ENCODE measurements at regions not wholly inside any gene's neighbourhood (a gene's known extent, or its start where the extent isn't known, plus 50 kb on each side); places are given as distances from the start of the nearest gene placed in this dataset.

DNA sequence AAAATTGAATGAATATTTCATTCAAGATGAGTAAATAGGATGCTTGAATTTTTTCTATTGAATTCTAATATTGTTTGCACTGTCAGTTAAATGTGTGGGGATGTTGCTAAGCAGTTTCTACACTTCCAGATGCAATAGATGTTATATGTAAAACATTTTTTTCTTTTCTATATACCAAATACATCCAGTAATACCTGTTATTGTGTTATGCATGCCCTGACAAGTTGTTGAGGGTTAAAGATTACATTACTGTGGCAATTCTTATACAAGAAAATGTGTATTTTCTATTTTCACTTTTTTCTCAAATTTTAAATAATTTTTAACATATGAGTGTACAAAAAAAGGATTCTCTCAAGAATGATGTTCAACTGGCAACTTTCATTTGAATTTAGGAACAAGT, 713.9 kb downstream of the GATA3 start:
- Histone ChIP-seq H3K4me3 (no peak overlapping the region), H3K9me3 (ENCODE audit: low read depth) (no peaks in the 10 kb centered on the region), H3K27me3 (no peaks in the 10 kb centered on the region), H3K36me3 (no peaks in the 10 kb centered on the region), H3K27ac (no peak overlapping the region), H3K4me1 (ENCODE audit: low read depth) (no peaks in the 10 kb centered on the region)
- TF ChIP-seq, protein P1, sequence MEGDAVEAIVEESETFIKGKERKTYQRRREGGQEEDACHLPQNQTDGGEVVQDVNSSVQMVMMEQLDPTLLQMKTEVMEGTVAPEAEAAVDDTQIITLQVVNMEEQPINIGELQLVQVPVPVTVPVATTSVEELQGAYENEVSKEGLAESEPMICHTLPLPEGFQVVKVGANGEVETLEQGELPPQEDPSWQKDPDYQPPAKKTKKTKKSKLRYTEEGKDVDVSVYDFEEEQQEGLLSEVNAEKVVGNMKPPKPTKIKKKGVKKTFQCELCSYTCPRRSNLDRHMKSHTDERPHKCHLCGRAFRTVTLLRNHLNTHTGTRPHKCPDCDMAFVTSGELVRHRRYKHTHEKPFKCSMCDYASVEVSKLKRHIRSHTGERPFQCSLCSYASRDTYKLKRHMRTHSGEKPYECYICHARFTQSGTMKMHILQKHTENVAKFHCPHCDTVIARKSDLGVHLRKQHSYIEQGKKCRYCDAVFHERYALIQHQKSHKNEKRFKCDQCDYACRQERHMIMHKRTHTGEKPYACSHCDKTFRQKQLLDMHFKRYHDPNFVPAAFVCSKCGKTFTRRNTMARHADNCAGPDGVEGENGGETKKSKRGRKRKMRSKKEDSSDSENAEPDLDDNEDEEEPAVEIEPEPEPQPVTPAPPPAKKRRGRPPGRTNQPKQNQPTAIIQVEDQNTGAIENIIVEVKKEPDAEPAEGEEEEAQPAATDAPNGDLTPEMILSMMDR (IDR thresholded peaks at IDR 0.05; ENCODE audit: low read depth, low read length), result no peak
- no peak for DNase-seq (ENCODE audit: low read depth in 1 of 2, low spot score in 1 of 2)

DNA sequence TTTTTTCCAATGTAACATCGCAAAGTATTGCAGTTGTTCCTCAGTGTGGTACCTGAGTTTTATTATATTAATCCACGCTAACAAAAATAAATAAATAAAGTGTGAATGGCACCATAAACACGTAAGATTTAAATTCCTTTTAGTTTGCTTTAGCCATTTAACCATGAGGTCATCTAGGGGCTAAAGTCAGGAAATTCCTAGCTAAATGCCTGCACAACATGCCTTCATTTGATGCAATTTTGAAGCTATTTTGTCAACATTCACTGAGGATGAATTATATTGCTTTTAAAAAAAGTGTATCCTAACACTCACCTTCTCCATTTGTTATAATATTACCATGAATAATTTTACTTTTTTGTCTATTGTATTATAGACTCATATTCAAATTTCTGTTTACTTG, 714.4 kb downstream of the GATA3 start:
- H3K4me1 ChIP-seq (ENCODE audit: low read depth), result no peaks in the 10 kb centered on the region

DNA sequence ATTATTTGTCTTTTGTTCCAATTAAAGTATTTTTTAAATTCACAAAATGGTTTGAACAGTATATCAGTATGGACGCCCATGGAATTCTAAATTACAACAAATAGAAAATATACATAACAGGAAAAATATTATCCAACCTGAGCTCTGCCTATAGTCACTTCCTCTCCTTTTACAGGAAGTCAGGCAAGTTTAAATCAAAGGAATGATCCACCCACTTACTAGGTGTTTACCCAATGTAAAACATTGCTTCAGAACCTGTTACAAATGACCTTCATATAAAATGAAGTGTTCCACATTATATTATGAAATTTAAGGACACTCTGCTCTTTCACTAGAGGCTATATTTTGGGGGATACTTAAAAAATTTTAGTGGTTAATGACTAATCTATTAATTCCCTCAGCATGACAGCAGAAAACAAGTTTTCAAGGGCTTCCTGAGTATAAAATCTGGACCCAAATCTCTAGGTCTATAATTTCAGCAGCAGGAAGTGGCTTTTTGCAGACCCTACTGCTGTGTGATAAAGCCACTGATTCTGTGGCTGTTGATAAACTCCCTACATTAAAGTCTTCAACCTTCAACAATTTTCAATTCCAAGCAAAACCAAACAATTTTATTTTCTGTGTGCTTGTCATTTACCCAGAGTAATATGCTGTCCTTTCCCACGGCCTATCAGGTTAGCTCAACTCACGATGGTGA, 722.6 kb downstream of the GATA3 start:
- Histone ChIP-seq H3K4me3 (no peak overlapping the region), H3K36me3 (no peaks in the 10 kb centered on the region), H3K4me1 (ENCODE audit: low read depth) (no peaks in the 10 kb centered on the region), H3K27me3 (no peaks in the 10 kb centered on the region), H3K9me3 (ENCODE audit: low read depth) (no peaks in the 10 kb centered on the region), H3K27ac (no peak overlapping the region)
- DNase-seq (ENCODE audit: low read depth in 1 of 2, low spot score in 1 of 2), result no peak
- TF ChIP-seq, protein P1 (IDR thresholded peaks at IDR 0.05; ENCODE audit: low read depth, low read length), result no peak

More for the DNA sequence above, 714.4 kb downstream of the GATA3 start:
- H3K36me3 ChIP-seq, result no peaks in the 10 kb centered on the region
- DNase-seq (ENCODE audit: low read depth in 1 of 2, low spot score in 1 of 2), result no peak
- no peaks in the 10 kb centered on the region for H3K27me3 ChIP-seq
- H3K9me3 ChIP-seq (ENCODE audit: low read depth), result no peaks in the 10 kb centered on the region
- no peak overlapping the region for H3K4me3 ChIP-seq
- H3K27ac ChIP-seq, result no peak overlapping the region
- TF ChIP-seq, protein P1 (IDR thresholded peaks at IDR 0.05; ENCODE audit: low read depth, low read length), result no peak

DNA sequence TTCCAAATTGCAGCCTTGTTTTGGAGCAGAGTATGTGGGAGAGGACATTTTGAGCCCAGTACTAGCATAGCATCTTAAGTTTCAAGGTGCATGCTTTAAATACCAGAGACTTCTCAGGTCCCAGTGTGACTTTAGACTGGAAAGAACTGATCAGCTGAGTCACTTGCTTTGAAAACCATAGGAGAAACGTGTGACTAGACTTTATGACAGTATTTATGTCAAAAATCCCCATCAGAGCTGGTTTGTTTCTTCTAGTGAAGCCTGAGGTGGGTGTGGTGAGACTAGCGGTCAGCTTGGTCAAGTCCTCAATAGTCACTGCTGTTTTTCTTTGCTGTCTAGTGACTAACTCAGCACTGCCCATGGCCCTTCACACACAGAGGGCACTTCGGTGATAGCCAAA, 724.2 kb downstream of the GATA3 start:
- no peak overlapping the region for H3K27ac ChIP-seq
- H3K27me3 ChIP-seq, result no peaks in the 10 kb centered on the region
- TF ChIP-seq, protein P1 (IDR thresholded peaks at IDR 0.05; ENCODE audit: low read depth, low read length), result no peak
- DNase-seq (ENCODE audit: low read depth in 1 of 2, low spot score in 1 of 2), result no peak
- H3K4me3 ChIP-seq, result no peak overlapping the region
- no peaks in the 10 kb centered on the region for H3K9me3 ChIP-seq (ENCODE audit: low read depth)
- no peaks in the 10 kb centered on the region for H3K4me1 ChIP-seq (ENCODE audit: low read depth)
- H3K36me3 ChIP-seq, result no peaks in the 10 kb centered on the region

DNA sequence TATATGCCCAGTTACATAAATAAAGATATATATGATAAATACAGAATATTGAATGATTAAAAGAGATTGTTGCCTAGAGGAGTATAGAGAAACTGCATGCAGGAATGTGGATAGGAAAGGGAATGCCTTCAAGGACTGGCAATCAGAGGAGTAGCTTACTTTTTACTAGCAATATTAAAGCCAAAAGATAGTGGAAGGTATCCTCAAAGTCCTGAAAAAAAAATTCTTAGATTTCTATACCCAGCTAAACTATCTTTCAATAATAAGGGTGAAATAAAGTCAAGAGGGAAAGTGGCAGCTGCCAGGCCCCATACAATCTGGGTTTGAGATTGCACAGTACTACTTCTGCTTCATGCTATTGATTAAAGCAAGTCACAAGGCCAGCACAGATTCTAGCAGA, 733.2 kb downstream of the GATA3 start:
- TF ChIP-seq, protein P1 (IDR thresholded peaks at IDR 0.05; ENCODE audit: low read depth, low read length), result no peak
- H3K9me3 ChIP-seq (ENCODE audit: low read depth), result no peaks in the 10 kb centered on the region
- H3K4me1 ChIP-seq (ENCODE audit: low read depth), result no peaks in the 10 kb centered on the region
- no peak overlapping the region for H3K4me3 ChIP-seq
- DNase-seq (ENCODE audit: low read depth in 1 of 2, low spot score in 1 of 2), result no peak
- H3K36me3 ChIP-seq, result no peaks in the 10 kb centered on the region
- no peaks in the 10 kb centered on the region for H3K27me3 ChIP-seq
- H3K27ac ChIP-seq, result no peak overlapping the region
